HCT116 (cell line): ENCODE measurements at regions not wholly inside any gene's neighbourhood (a gene's known extent, or its start where the extent isn't known, plus 50 kb on each side); places are given as distances from the start of the nearest gene placed in this dataset.

Experiments used
- ATAC-seq: fragments of 200-7000 bp; cut with Tn5 transposase; 2 replicates; pipeline ENCODE4 v1.9.1; 2020; ENCODE audit warnings: mild to moderate bottlenecking, moderate library complexity
- BruUV-seq: library from RNA; stranded (reverse); fragments of 400-500 nt; replicated peaks from 2 replicates; lab custom pipeline; 2021; lab: Mats Ljungman, UMichigan
- CTCF ChIA-PET: fragments of 300-600 bp; sonication (Branson Sonifier 250); formaldehyde crosslinking; loops from one replicate; lab custom pipeline; 2021; ENCODE audit warnings: antibody characterized with exemption; lab: Charles Lee
- POLR2A ChIA-PET: fragments of 300-600, 350-600 bp; sonication (Branson Sonifier 250); formaldehyde crosslinking; loops from one replicate; lab custom pipeline; 2021; ENCODE audit warnings: antibody characterized with exemption; lab: Charles Lee
- RAD21 ChIA-PET, 2 experiments: fragments of 300-600 bp; sonication (Branson Sonifier 250); formaldehyde crosslinking; loops; one replicate each; lab custom pipeline; 2023; ENCODE audit warnings: low total read pairs in 2 of 2; ENCODE audit not compliant: uncharacterized antibody in 2 of 2, unreplicated experiment in 2 of 2, low non-redundant PET in 1 of 2; lab: Charles Lee
- DNase-seq: peaks from one replicate; pipeline ENCODE4 v3.0.0-alpha.2; 2010; ENCODE audit warnings: low read depth, low spot score
- H2AFZ ChIP-seq: fragments of 200-600 bp; shearing (Covaris generic), sonication (generic); 2 replicates; pipeline ENCODE4 v1.6.1; 2017; ENCODE audit warnings: low read depth, mixed run types, mixed read lengths, antibody characterized with exemption, low read length; ENCODE audit not compliant: poor library complexity, severe bottlenecking
- H3K27ac ChIP-seq: 2 replicates; pipeline ENCODE4 v1.5.1; 2012; ENCODE audit warnings: low read depth, low read length
- H3K27me3 ChIP-seq: fragments of 200-600 bp; sonication (generic); 2 replicates; pipeline ENCODE4 v1.6.1; 2016; ENCODE audit warnings: mixed run types, low read length, mixed read lengths; ENCODE audit not compliant: insufficient read depth
- H3K36me3 ChIP-seq, 2 experiments: fragments of 200-500 bp in 1 of 2; fragments of 200-600 bp in 1 of 2; sonication (Bioruptor generic) in 1 of 2; sonication (generic) in 1 of 2; 2 replicates each; pipeline versions ENCODE4 v1.5.1 to v1.6.1; 2014 to 2016; ENCODE audit warnings: low read length in 2 of 2, inconsistent platforms in 1 of 2, mixed read lengths in 1 of 2, mixed run types in 1 of 2; ENCODE audit not compliant: insufficient read depth in 2 of 2, control insufficient read depth in 1 of 2
- H3K4me1 ChIP-seq, 2 experiments: fragments of 200-600 bp in 1 of 2; sonication (generic) in 1 of 2; 2 replicates each; pipeline versions ENCODE4 v1.5.1 to v1.6.1; 2012 to 2017; ENCODE audit warnings: low read length in 2 of 2, inconsistent platforms in 1 of 2, mild to moderate bottlenecking in 1 of 2, mixed read lengths in 1 of 2, mixed run types in 1 of 2, moderate library complexity in 1 of 2; ENCODE audit not compliant: insufficient read depth in 2 of 2, control insufficient read depth in 1 of 2
- H3K4me2 ChIP-seq: fragments of 200-600 bp; sonication (generic); 2 replicates; pipeline ENCODE4 v1.6.1; 2017; ENCODE audit warnings: mixed run types, low read length, mixed read lengths
- H3K4me3 ChIP-seq, 2 experiments: fragments of 200-600 bp in 1 of 2; sonication (generic) in 1 of 2; replicated peaks in 1 of 2; 2 replicates each; pipeline ENCODE4 v1.5.1; 2011 to 2016; ENCODE audit warnings: low read length in 2 of 2, control low read depth in 1 of 2, low read depth in 1 of 2, mild to moderate bottlenecking in 1 of 2, mixed read lengths in 1 of 2, mixed run types in 1 of 2
- H3K79me2 ChIP-seq: fragments of 200-600 bp; sonication (generic); 2 replicates; pipeline ENCODE4 v1.6.1; 2017; ENCODE audit warnings: mild to moderate bottlenecking, mixed run types, low read length, moderate library complexity, mixed read lengths; ENCODE audit not compliant: insufficient read depth
- H3K9ac ChIP-seq: fragments of 200-600 bp; sonication (generic); 2 replicates; pipeline ENCODE4 v1.6.1; 2016; ENCODE audit warnings: low read length, mixed read lengths
- H3K9me2 ChIP-seq: fragments of 200-600 bp; sonication (generic), shearing (Covaris generic); 2 replicates; pipeline ENCODE4 v1.6.1; 2017; ENCODE audit warnings: mixed run types, mild to moderate bottlenecking, moderate library complexity; ENCODE audit not compliant: insufficient read depth
- H3K9me3 ChIP-seq, 2 experiments: fragments of 200-500 bp in 1 of 2; fragments of 200-600 bp in 1 of 2; sonication (Bioruptor generic) in 1 of 2; sonication (generic) in 1 of 2; 2 replicates each; pipeline ENCODE4 v1.6.1; 2014 to 2017; ENCODE audit warnings: low read length in 2 of 2, mixed read lengths in 2 of 2, inconsistent platforms in 1 of 2, low read depth in 1 of 2, mild to moderate bottlenecking in 1 of 2, mixed run types in 1 of 2, moderate library complexity in 1 of 2; ENCODE audit not compliant: control insufficient read depth in 1 of 2, insufficient read depth in 1 of 2
- H4K20me1 ChIP-seq: fragments of 200-600 bp; sonication (generic), shearing (Covaris generic); 2 replicates; pipeline ENCODE4 v1.6.1; 2017; ENCODE audit warnings: mixed run types, mild to moderate bottlenecking, moderate library complexity; ENCODE audit not compliant: insufficient read depth
- ATF3 ChIP-seq: IDR thresholded peaks from 2 replicates; pipeline ENCODE4 v1.6.1; 2012
- CBX3 ChIP-seq: IDR thresholded peaks from 2 replicates; pipeline ENCODE4 v1.6.1; 2012; ENCODE audit warnings: low read depth
- CTCF ChIP-seq, 3 experiments: fragments of 200-600 bp in 1 of 3; sonication (generic) in 1 of 3; IDR thresholded peaks in 2 of 3; conservative IDR thresholded peaks in 1 of 3; 2 replicates each; pipeline ENCODE4 v1.5.1; 2012 to 2017; ENCODE audit warnings: low read depth in 2 of 3, low read length in 2 of 3, antibody characterized with exemption in 1 of 3, borderline replicate concordance in 1 of 3, control low read depth in 1 of 3, mild to moderate bottlenecking in 1 of 3, mixed read lengths in 1 of 3, mixed run types in 1 of 3, moderate library complexity in 1 of 3; ENCODE audit not compliant: insufficient read depth in 1 of 3
- ELF1 ChIP-seq: IDR thresholded peaks from 2 replicates; pipeline ENCODE4 v1.6.1; 2012; ENCODE audit warnings: low read depth, borderline replicate concordance
- EZH2phosphoT487 ChIP-seq: fragments of 200-600 bp; IDR thresholded peaks from 2 replicates; pipeline ENCODE4 v1.6.1; 2018; ENCODE audit warnings: antibody characterized with exemption, borderline replicate concordance
- JUND ChIP-seq: IDR thresholded peaks from 2 replicates; pipeline ENCODE4 v1.6.1; 2012
- POLR2A ChIP-seq: IDR thresholded peaks from 2 replicates; pipeline ENCODE4 v1.7.0; 2011; ENCODE audit warnings: borderline replicate concordance; ENCODE audit not compliant: insufficient read depth, insufficient read length; ENCODE audit errors: extremely low read depth
- POLR2AphosphoS5 ChIP-seq: IDR thresholded peaks from 2 replicates; pipeline ENCODE4 v1.6.1; 2011; ENCODE audit warnings: mild to moderate bottlenecking, low read depth, low read length, moderate library complexity
- SIN3A ChIP-seq: IDR thresholded peaks from 2 replicates; pipeline ENCODE4 v1.6.1; 2012; ENCODE audit warnings: low read depth
- SP1 ChIP-seq: IDR thresholded peaks from 2 replicates; pipeline ENCODE4 v1.6.1; 2012; ENCODE audit warnings: low read depth
- SRF ChIP-seq: IDR thresholded peaks from 2 replicates; pipeline ENCODE4 v1.6.1; 2012; ENCODE audit warnings: low read depth
- TCF7L2 ChIP-seq: IDR thresholded peaks from 2 replicates; pipeline ENCODE4 v1.7.0; 2011; ENCODE audit warnings: borderline replicate concordance, inconsistent platforms; ENCODE audit not compliant: insufficient read depth, insufficient read length; ENCODE audit errors: extremely low read depth
- YY1 ChIP-seq: IDR thresholded peaks from 2 replicates; pipeline ENCODE4 v1.6.1; 2011; ENCODE audit warnings: low read length, low read depth, moderate library complexity, mild to moderate bottlenecking; ENCODE audit not compliant: insufficient replicate concordance; ENCODE audit errors: extremely low read depth
- ZBTB33 ChIP-seq: IDR thresholded peaks from 2 replicates; pipeline ENCODE4 v1.6.1; 2011; ENCODE audit warnings: mild to moderate bottlenecking, low read length, moderate library complexity; ENCODE audit not compliant: insufficient replicate concordance; ENCODE audit errors: extremely low read depth
- intact Hi-C: fragments of 100-400 bp; cut with micrococcal nuclease; formaldehyde crosslinking; loops from 2 replicates; pipeline ENCODE4 v1.10.0; 2022

- TF ChIP-seq ZBTB33 (no peak), YY1 (no peak), JUND (no peak), CTCF (IDR thresholded peaks at IDR 0.05 in 2 of 3, conservative IDR thresholded peaks at IDR 0.05 in 1 of 3; ENCODE audit: borderline replicate concordance in 1 of 3, insufficient read depth in 1 of 3, low read depth in 2 of 3, low read length in 2 of 3) (no peak), EZH2phosphoT487 (no peak), ELF1 (no peak)
These were observed 196.6 kb downstream of the CYP26B1 start (continued) for GRCh38 chr2:71951083-71951468.

GRCh38 chr2:71950256-71951082 is 197.2 kb downstream of the CYP26B1 start:
- no peak for ATAC-seq
- DNase-seq: no peak

More at GRCh38 chr2:71950256-71951082, 197.2 kb downstream of the CYP26B1 start:
- Histone ChIP-seq H3K4me2 (no peak overlapping the region), H4K20me1 (no peaks in the 10 kb centered on the region), H3K4me1 (peaks cover 0 to 3% of the 10 kb centered on the region in 2 experiments; a peak in 1 of 4 replicates), H2AFZ (no peak overlapping the region), H3K27me3 (no peaks in the 10 kb centered on the region), H3K27ac (no peak overlapping the region), H3K9me3 (no peaks in the 10 kb centered on the region), H3K4me3 (no peak overlapping the region), H3K36me3 (no peaks in the 10 kb centered on the region), H3K79me2 (no peaks in the 10 kb centered on the region), H3K9ac (no peak overlapping the region), H3K9me2 (no peaks in the 10 kb centered on the region)
- RAD21 ChIA-PET: no interaction called here
- no peak for TF ChIP-seq CTCF (IDR thresholded peaks at IDR 0.05 in 2 of 3, conservative IDR thresholded peaks at IDR 0.05 in 1 of 3; ENCODE audit: borderline replicate concordance in 1 of 3, insufficient read depth in 1 of 3, low read depth in 2 of 3, low read length in 2 of 3)
- TF ChIP-seq JUND: no peak
- TF ChIP-seq POLR2AphosphoS5: no peak
- no peak for TF ChIP-seq SRF
- no peak for TF ChIP-seq SP1
- TF ChIP-seq ATF3: no peak
- TF ChIP-seq CBX3: no peak
- TF ChIP-seq POLR2A: no peak
- TF ChIP-seq SIN3A: no peak
- no peak for TF ChIP-seq ELF1
- TF ChIP-seq TCF7L2: no peak
- CTCF ChIA-PET: interaction anchor here (3.1 kb wide), 1 partner anchor 27 kb away, joined by 9 read pairs; no protein-coding TSS in a partner anchor
- BruUV-seq: no TSS peak
- intact Hi-C loops: no loop called here
- POLR2A ChIA-PET: no interaction called here
